ENCODE measurements at regions not wholly inside any gene's neighbourhood (a gene's known extent, or its start where the extent isn't known, plus 50 kb on each side); places are given as distances from the start of the nearest gene placed in this dataset.

GRCh38 chr9:87359264-87359663 lies 138.4 kb upstream of the DAPK1 start:
- TF ChIP-seq CTCF (IDR thresholded peaks at IDR 0.05 in 8 of 11, conservative IDR thresholded peaks at IDR 0.05 in 3 of 11) (no peak), POLR2A (IDR thresholded peaks at IDR 0.05) (no peak), POLR2AphosphoS5 (IDR thresholded peaks at IDR 0.05) (no peak)
